Right ventricle myocardium inferior (tissue), 1 donor: ENCODE measurements at regions not wholly inside any gene's neighbourhood (a gene's known extent, or its start where the extent isn't known, plus 50 kb on each side); places are given as distances from the start of the nearest gene placed in this dataset.
"Not testable (repeated sequence)": the region's sequence is repeated elsewhere in the genome, so short reads cannot be mapped to it uniquely, and the experiment has no call there.

Experiments used
- ATAC-seq: fragments of 200-7000 bp; cut with Tn5 transposase; one replicate; pipeline ENCODE4 v1.9.1; 2020; ENCODE audit warnings: mild to moderate bottlenecking, moderate library complexity
- DNase-seq: peaks from one replicate; pipeline ENCODE4 v3.0.0; 2021; ENCODE audit errors: missing footprints
- intact Hi-C: fragments of 100-400 bp; cut with DNase I; formaldehyde crosslinking; loops from one replicate; pipeline ENCODE4 v1.11.0; 2022
- donor health status: DM: no; HTN: yes; CAD: no; lungs with severe emphysema.

DNA sequence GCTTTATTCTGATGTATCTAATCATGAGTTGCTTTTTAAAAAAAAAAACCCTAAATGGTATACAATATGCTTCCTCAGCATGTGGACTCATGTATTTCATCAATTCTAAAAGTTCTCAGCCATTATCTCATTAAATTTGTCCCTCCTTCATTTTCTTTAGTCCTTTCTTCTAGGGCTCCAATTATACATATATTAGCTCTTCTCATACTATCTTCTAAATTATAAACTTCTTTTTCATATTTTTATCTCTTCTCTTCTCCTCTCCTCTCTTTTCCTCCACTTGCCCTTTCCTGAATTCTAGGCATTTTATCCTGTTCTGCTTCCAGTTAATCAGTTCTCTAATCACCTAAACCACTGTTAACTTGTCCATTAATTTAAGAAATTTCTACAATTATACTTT lies 55.0 kb upstream of the IL33 start:
- ATAC-seq (no peak), DNase-seq (no peak)
- intact Hi-C loops, result no loop called here

DNA sequence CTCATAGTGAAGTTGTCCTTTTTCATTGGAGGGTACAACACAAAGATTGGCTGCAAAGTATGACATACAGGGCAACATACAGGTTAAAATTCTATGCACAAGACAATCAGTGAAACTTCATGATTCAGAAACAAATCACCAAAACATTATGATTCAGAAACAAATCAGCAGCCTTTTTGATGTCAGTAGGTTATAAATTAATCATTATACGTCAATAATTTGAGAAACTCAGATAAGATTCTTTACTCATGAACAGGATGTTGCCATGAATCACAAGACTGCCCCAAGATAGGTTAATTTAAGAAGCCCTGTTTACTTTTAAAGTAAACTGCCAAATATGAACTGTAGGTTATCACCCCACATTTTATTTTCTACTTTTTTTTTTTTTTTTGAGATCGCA lies 62.2 kb upstream of the IL33 start:
- ATAC-seq, result no peak
- DNase-seq, result no peak
- intact Hi-C loops, result no loop called here

DNA sequence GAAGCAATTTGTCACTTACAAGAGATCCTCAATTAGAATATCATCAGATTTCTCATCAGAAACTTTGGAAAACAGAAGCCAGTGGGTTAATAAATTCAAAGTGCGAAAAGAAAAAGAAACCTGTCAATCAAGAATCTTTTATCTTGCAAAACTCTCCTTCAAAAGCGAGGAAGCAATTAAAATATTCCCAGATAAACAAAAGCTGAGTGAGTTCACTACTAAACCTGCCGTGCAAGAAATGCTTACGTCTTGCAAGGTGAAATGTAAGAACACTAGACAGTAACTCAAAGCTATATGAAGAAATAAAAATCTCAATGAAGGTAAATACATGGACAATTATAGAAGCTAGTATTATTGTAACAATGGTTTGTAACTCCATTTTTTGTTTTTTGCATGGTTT lies 62.8 kb upstream of the IL33 start:
- ATAC-seq, result no peak
- intact Hi-C loops, result no loop called here
- DNase-seq, result no peak

DNA sequence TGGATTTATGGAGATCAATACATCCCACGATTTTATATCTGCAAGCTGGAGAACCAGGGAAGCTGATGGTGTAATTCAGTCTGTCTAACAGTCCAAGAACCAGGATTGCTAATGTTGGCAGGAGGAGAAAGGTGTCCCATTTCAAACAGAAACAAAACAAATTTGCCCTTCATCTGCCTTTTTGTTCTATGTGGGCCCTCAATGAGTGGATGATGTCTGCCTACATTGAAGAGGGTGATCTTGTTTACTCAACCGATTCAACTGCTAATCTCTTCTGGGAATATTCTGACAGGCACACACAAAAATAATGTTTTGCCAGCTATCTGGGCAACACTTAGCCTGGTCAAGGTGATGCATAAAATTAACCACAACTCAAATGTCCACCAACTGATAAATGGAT lies 65.1 kb upstream of the IL33 start:
- intact Hi-C loops, result no loop called here
- ATAC-seq, result no peak
- DNase-seq, result no peak

DNA sequence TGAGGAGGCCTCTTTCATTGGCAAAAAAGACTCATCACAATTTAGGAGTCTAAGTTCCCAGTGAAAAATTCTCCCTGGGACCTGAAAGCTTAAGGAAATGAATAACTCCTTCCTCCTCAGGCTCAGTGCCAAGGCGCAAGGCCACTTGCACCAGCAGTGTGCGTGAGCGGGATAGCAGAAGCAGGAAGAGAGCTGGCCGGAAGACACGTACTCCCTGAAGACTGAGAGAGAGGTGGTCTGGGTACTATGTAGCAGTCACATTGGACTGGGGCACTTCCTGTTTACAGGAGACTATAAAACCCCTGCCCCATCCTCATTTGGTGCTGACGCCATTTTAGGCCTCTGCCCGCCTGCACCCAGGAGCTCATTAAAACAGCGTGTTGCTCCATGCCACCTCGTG lies 66.3 kb upstream of the IL33 start:
- ATAC-seq (no peak), DNase-seq (no peak)
- intact Hi-C loops, result no loop called here

DNA sequence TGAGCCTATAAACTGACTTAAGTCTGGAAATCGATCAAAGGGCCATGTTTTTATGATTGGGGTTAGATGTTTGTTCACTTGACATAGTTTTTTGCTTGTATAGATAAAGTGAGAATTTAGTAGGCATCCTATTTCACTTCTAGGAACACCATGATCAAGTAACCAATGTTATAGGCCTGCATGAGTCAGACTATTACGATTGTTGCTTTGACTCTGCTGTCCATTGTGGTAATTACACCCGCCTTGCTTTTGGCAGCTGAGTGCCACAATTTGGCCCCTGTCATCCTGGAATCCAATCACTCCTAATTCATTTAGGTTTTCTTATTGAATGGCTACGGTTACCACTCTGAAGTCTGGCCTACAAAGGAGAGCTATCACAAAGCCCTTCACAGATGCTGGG lies 67.8 kb upstream of the IL33 start:
- ATAC-seq, result no peak
- intact Hi-C loops, result no loop called here
- DNase-seq, result no peak

DNA sequence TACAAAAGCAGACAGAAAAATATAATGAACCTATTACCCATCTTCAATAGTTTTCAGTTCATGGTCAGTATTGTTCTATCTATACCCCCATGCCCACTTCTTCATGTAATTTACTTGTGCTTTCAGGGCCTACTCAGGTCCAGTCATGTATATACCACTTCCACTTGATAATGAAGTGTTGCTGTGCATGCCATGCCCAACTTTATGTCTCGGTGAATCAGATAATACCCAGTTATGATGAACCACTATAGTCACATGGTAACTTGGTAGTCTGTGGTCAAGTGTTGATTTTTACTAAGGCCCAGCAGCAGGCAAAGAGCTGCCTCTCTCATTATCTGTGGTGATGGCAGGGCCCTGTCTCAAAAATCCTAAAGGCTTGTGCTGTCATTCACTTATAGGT lies 70.7 kb upstream of the IL33 start:
- intact Hi-C loops, result no loop called here
- ATAC-seq, result no peak
- DNase-seq, result no peak

DNA sequence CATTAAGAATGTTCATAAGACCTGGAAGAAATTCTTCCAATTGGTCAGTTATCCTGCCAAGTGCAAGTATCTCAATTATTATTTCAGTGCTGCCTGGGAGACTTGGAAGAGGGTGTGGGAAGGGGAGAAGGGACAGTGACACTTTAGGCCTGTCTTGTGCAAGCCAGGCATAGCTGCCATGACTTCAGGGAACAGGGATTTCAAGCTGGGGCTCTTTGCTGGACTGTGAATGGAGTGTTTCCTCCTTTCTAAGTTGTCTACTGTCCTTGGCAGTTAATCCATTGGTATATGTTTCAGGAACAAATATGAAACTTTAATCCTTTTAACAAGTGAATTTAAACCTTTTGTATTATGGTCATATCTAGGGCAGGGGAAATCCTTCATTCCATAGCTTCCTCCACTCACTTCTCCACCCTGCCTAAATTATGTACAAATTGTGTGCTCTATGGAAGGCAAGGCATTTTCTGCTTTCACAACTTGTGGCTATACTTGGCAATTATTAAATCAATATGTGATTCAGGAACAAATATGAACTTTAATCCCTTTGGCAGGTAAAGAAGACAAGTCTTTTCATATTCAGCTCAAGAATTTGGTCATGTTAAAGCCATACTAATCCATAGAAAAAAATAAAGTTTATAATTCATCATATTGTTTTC lies 72.7 kb upstream of the IL33 start:
- intact Hi-C loops, result no loop called here
- no peak for ATAC-seq
- DNase-seq, result no peak

DNA sequence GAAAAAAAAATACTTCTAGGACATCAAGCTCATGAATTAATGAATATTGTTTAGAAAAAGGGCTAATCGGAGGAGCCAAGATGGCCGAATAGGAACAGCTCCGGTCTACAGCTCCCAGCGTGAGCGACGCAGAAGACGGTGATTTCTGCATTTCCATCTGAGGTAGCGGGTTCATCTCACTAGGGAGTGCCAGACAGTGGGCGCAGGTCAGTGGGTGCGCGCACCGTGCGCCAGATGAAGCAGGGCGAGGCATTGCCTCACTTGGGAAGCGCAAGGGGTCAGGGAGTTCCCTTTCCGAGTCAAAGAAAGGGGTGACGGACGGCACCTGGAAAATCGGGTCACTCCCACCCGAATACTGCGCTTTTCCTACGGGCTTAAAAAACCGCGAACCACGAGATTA lies 79.8 kb upstream of the IL33 start:
- ATAC-seq, intact Hi-C loops, DNase-seq: not testable (repeated sequence)

DNA sequence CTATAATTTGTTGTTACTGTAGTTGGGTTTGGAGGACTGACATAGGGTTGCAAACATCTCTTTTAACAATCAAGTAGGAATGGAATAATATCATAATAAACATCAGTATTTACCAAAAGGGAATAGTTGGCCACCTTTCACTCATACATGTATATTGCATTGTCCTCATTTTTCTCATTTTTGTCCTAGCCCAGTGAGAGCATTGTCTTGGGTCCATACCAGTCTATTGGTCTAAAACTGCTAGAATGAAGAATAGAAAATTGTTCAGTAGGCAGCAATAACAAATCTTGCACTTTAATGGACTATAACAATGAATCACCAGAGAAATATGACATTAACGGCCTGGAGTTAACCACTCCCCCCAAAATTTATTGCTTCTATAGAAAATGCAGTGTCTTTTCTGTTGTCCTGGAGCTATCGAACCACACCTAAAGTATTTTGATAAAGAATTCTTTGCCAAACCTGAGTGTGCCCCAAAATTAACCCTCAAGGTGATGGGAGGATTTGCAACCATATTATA lies 80.9 kb upstream of the IL33 start:
- DNase-seq, result no peak
- no peak for ATAC-seq
- intact Hi-C loops, result no loop called here

DNA sequence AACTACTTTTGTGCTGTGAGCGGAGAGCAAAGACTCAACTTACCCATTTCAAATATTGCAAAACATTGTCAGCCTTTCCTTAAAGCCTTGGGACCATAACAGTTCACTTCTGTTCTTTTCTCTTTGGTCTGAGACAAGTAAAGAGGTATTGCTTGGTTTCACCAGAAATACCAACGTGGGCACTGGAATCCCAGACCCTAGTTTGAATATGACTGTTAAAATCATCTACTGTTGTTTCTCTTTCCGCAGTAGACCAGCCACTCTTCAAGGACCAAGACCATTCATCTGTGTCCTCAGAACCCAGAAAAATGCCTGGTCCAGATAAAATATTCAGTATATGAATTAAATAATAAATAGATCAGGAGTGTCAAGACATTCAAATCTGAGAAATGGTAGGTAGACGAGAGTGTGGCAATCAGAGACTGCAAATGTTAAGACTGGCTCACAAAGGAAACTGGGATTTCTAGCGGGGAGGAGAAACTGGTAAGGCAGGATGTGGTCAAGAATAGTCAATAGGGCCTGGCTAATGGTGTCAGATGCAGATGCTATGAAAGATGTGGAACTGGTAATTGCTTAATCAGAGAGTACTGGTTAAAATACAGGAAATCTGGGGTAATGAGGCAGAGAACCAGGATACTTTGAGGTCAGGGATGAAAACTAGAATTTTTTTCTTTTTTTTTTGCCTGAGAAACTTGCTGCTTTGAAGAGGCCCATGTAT lies 82.1 kb upstream of the IL33 start:
- intact Hi-C loops, result no loop called here
- ATAC-seq (no peak), DNase-seq (no peak)

DNA sequence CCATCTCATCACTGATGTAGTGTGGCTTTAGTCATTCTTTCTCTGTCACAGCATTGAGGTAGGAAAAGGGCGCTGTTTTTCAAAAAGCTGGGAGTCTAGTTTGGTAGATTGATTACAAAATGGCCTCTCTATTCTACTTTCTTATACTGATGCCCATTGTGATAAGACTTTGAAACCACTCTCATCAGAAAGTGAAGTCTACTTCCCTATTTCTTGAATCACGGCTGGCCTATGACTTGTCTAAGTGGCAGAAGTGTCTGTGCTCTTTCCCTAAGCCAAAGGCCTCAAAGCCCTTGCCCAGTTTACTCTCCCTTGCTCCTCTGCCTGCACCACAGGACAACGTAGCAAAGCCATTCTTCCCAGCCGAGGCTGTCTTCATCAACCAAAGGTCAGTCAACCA lies 83.0 kb upstream of the IL33 start:
- no peak for DNase-seq
- intact Hi-C loops, result no loop called here
- no peak for ATAC-seq

DNA sequence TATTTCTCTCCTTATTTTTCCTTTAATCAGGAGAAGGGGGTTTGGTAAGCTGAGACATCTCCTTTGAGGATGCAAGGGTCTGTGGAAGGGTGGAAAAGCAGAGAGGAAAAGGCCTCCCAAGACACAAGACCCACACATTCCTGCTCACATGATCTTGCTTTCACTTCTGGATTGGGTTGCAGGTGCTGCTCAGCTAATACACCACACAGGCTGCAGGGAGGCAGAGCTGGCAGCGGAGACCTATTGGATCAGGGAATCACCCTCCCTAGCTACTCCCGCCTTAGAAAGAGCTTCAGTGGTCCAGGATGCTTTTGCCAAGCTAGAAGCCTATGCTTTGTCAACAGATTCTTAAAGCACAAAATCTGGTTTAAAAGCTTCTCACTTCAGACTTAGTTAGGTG lies 87.6 kb upstream of the IL33 start:
- intact Hi-C loops, result no loop called here
- DNase-seq (no peak), ATAC-seq (no peak)

DNA sequence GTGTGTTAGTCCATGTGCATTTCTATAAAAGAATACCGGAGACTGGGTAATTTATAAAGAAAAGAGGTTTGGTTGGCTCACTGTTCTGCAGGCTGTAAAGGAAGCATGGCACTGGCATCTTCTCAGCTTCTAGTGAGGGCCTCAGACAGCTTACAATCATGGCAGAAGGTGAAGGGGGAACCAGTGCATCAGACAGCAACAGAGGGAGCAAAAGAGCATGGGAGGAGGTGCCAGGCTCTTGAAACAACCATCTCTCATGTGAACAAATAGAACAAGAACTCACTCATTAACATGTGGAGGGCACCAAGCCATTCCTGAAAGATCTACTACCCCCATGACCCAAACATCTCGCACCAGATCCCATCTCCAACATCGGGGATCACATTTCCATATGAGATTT lies 89.2 kb upstream of the IL33 start:
- no peak for DNase-seq
- no peak for ATAC-seq
- intact Hi-C loops, result no loop called here

DNA sequence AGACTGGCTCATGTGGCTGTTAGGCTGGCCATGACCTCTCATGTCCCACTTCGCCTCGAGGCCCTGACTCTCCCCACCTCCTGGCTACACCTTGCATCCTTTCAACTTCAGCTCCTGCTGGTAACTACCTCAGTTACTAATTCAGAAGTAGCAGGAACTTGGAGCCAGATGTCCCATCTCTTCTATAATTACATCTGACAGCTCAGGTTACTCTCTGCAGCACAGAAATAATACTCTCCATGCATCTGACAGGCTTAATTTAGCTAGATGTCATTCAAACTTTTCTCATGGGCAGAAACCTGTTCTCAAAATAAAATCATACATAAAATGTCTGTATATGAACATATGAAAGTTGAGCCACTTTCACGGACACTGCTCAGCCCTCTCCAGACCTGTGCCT lies 92.2 kb upstream of the IL33 start:
- intact Hi-C loops, result no loop called here
- DNase-seq (no peak), ATAC-seq (no peak)

DNA sequence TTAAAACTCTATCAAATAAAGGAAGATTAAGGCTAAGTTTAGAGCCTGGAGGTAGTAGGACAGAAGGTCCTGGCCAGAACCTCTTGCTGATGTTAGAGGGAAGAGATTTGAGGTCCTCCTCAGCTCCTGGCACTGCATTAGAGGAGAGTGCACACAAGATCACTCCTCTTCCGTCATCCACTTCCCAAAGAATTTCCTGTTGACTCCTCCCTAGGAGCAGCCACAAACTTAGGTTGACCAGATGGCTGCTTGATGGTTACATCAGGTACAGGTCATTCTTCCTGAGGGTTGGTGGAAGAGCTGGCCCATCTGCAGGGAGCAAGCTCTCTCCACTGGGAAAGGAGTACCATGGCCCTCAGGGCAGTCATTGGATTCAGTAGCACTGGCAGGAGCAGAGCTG lies 93.9 kb upstream of the IL33 start:
- intact Hi-C loops, result no loop called here

DNA sequence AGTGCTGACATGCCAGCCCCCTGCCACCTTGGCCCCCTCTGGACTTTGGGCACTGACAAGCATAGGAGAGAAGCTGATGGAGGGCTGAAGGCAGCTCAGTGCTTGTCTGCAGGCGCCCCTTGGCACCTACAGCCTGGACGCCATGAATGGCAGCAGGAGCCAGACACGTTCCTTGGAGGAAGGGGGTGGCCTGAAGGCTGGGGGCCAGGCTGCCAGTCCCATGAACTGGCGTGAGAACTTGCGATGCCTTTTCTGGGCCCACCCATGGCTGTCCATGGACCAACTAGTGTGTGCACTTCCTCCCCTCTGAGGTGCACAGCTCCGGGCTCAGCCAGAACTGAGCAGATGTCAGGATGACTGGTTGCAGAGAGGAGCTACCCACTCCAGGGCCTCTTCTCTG lies 99.0 kb upstream of the RANBP6 start:
- DNase-seq (no peak), ATAC-seq (no peak)
- intact Hi-C loops, result no loop called here

More for the DNA sequence above, 93.9 kb upstream of the IL33 start:
- DNase-seq (no peak), ATAC-seq (no peak)

DNA sequence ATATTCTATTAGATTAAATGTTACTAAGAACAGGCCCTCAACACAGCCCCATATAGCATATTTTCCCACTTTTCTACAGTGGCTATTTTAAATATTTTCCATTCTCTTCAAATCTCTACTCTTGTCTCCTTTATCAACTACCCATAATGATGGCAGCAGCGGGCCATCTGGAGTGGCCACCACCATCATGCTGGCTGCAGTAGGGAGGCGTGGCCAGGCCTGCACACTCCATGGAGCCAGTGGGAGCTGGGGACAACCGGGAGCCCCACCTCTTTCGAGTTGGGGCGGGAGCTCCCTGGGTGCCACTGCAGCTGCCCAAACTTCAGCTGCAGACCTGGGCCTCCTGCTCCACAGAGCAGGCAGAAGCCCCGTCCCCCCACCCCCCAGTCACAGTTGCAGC lies 98.4 kb upstream of the RANBP6 start:
- ATAC-seq (no peak), DNase-seq (no peak)
- intact Hi-C loops, result no loop called here

DNA sequence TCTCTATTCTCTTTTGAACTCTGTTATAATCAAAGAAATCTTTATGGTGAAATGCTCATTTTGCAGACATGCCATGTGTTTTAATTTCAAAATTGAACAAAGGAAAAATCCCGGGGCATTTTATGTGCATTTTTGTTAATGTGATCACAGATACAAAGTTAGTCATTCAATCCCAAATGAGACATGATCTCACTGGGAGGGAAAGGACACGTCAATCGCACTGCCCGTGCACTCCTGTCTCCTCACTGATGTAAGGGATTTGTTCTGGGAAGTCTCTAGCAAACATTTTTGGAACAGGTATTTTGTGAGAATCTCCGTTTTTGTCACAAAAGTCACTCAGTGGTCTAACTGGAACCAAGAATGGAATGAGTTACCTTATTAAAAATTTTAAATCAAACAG lies 97.9 kb upstream of the RANBP6 start:
- DNase-seq, result no peak
- intact Hi-C loops, result no loop called here
- ATAC-seq, result no peak

DNA sequence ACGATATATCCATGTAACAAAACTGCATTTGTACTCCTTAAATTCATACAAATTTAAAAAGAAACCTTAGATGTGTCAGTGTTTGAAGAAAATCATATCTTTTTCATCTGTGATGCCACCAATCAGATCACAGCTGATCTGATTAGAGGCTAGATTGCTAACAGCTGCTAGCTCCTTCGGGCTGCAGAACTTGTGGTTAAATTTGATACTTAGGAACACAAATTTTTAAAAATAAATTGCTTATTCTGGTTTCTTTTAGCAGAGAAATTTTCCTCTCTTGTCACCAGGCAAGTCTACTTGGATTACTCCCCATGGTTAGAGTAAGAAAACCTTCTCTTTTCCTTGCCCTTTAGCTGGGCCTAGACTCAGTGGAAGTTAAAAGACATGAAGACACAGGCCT lies 94.6 kb upstream of the RANBP6 start:
- DNase-seq (no peak), ATAC-seq (no peak)
- intact Hi-C loops, result no loop called here

DNA sequence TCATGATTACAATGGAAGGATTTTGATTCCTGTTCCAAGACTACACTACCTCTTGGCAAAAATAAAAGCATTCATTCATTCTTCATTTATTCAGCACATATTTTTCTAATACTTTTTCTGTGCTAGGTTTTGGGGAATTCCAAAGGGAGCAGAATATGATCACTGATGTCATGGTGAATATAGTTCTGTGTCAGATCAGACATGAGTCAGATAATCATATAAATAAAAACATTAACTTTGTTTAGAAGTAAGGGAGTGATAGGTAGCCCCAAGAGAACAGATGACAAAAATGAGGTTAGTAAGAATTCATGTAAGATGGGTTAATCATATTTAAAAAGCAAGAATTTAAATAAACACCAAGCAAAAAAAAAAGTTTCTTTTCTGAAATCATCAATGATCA lies 94.1 kb upstream of the RANBP6 start:
- intact Hi-C loops, result no loop called here
- no peak for DNase-seq
- no peak for ATAC-seq
